AG10803 (cell line): ENCODE measurements at regions not wholly inside any gene's neighbourhood (a gene's known extent, or its start where the extent isn't known, plus 50 kb on each side); places are given as distances from the start of the nearest gene placed in this dataset.

Source experiments
- DNase-seq: peaks from one replicate; pipeline ENCODE4 v3.0.0; 2010; ENCODE audit warnings: low read depth
- H3K4me3 ChIP-seq: 2 replicates; pipeline ENCODE4 v1.5.1; 2011; ENCODE audit warnings: mild to moderate bottlenecking, low read length, control low read depth
- CTCF ChIP-seq: conservative IDR thresholded peaks from 2 replicates; pipeline ENCODE4 v1.5.1; 2011; ENCODE audit warnings: mild to moderate bottlenecking, low read length, control low read depth, inconsistent platforms

- DNase-seq: no peak
- TF ChIP-seq CTCF: no peak
- H3K4me3 ChIP-seq: no peak overlapping the region
These were observed 179.6 kb downstream of the CENPC start for GRCh38 chr4:67365661-67366245.

DNA sequence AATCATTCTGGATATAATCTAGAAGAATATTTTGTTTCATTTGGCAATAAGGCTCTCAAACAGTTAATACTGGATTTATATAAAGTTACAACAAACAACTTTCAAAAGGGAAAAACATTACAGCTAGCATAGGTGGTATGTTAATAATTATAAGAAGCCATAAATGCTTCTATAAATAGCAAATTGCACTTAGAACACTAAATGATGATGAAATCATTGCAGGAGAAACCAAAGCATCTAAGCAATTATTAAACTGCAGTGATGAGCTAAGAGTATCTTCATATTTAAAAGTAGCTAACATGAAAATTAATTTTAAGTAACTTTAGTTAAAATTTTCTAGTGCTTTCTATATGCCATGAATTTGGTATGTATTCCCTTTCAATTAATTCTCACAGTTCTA is 189.5 kb downstream of the CENPC start:
- no peak overlapping the region for H3K4me3 ChIP-seq
- no peak for DNase-seq
- no peak for TF ChIP-seq CTCF

DNA sequence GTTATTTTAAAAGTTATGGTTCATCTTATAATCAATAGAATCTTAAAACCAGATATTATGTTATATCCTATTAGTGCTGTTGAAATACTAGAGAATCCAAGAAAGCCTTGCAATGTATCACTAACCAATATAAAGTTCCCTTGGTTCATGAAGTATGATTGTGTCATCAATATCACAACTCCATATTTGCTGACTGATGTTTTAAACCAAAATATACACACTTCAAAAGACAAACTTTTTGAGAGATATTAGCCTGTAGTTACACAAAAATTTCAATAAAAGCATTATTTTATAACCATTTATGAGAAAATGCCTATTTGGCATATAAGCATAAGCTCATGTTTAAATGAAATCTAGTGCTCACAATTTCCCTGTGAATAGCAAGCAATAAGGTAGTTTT is 198.6 kb downstream of the CENPC start:
- no peak overlapping the region for H3K4me3 ChIP-seq
- no peak for TF ChIP-seq CTCF
- no peak for DNase-seq

- TF ChIP-seq CTCF: no peak
- DNase-seq: no peak
- no peak overlapping the region for H3K4me3 ChIP-seq
These were observed 200.5 kb downstream of the CENPC start for GRCh38 chr4:67344594-67345380.

DNA sequence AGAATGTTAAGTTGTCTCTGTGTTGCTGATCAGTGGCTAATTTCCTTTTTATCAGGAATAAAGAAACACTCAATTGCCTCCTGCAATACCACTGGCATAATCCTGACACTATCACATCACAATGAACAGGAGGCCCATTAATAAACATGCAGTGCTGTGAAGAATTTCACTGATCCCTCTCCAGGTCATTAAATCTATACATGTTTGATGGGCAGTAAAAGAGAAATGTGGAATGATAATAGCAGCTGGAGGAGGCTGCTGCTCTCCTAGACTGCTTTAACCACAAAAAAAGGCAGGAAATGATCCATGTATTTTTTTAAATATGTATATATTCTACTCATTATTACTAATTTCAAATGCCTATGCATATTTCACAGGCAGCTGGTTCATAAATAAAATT is 202.1 kb downstream of the CENPC start:
- TF ChIP-seq CTCF: no peak
- H3K4me3 ChIP-seq: no peak overlapping the region
- no peak for DNase-seq

GRCh38 chr4:67342291-67342690 is 203.0 kb downstream of the CENPC start:
- DNase-seq: no peak
- H3K4me3 ChIP-seq: no peak overlapping the region
- no peak for TF ChIP-seq CTCF

DNA sequence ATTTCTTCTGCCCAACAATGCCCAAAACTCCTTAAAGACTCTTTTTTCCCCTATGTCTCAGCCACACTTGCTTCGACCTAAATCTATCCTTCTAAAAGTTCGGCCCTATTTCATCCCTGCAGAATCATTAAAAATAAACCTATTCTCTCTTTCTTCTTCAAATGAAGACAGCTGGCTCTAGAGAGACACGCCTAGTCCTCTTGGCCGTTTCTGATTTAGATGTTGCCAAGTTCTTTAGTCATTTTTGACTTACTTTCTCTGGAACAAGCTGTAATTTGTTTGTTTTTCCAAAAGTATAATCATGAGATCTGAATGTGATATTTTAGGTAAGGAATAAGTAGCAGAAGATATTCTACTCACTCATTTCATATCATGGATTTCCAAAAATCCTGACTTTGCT is 211.6 kb downstream of the CENPC start:
- TF ChIP-seq CTCF: no peak
- H3K4me3 ChIP-seq: no peak overlapping the region
- no peak for DNase-seq
